Suppressor macrophage treated with lipopolysaccharide for 4 hours (primary cell): ENCODE measurements at regions not wholly inside any gene's neighbourhood (a gene's known extent, or its start where the extent isn't known, plus 50 kb on each side); places are given as distances from the start of the nearest gene placed in this dataset.

ENCODE experiments used
- DNase-seq: peaks from one replicate; pipeline ENCODE4 v3.0.0-alpha.2; 2020

DNA sequence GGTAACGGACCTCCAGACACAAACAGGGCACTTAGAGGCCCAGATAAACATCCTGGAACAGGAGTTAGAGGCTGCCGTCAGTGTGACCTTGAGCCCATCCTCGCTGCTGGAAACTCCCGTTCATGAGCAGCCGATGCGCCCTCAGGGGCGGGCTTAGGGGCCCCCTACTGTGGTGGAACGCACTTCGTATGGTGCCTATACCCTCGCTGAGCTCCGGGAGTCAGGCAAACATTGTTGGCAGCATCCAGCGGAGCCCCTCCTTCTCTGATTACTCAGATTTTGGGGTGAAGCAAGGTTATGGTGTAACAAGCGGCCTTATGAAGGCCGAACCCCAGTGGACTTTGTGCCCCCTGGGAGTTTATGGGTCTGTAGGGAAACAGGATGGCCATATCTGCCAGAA lies 205.3 kb upstream of the SYT4 start:
- no peak for DNase-seq

DNA sequence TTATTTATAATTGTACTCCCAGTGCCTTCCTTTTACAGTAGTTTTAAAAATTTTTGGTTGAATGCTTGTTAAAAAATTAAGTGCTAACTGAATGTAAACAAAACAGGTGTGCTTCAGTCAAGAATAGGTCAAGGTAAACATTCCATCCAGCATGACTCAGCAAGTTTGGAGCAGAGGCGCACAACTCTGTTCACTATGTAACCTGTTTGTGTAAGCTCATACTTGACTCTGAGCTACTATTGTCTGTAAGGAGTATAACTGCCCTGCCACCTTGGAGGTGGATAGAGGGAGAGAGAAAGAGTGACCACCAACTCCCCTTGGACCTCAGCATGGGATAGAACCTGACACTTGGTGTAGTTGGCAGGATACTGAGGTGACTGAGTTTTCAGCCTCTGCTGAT lies 207.4 kb upstream of the SYT4 start:
- DNase-seq: no peak

DNA sequence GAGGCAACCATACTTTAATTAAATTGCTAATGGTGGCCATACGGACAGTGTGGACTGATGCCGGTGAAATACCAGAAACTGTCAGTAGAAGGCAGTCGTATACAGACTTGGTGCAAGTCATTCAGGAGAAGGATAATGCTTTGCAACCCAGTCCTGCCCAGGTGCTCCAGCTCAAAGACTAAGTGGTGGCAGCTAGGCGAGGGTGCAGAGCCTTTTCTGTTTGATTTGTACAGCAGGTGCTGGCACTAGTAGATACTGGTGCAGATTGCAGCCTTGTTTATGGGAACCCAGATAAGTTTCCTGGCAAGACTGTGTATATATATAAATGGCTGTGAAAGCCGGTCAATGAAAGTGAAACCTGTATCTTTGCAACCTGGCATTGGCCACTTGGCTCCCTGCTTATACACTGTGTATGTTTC lies 208.3 kb upstream of the SYT4 start:
- no peak for DNase-seq

DNA sequence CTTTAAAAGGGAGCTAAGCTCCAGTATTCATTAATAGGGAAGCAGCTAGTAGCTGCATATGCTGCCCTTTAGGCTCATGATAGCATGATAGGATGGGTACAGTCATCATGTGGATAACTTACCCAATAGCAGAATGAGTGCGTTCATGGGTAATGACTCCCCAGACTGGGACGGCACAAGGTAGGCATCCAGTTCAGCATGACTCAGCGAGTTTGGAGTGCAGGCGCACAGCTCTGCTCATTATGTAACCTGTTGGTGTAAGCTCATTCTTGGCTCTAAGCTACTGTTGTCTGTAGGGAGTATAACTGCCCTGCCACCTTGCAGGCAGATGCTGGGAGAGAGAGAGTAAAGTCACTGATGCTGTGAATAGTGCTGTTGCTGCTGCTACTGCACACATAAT lies 209.2 kb upstream of the SYT4 start:
- DNase-seq: no peak

DNA sequence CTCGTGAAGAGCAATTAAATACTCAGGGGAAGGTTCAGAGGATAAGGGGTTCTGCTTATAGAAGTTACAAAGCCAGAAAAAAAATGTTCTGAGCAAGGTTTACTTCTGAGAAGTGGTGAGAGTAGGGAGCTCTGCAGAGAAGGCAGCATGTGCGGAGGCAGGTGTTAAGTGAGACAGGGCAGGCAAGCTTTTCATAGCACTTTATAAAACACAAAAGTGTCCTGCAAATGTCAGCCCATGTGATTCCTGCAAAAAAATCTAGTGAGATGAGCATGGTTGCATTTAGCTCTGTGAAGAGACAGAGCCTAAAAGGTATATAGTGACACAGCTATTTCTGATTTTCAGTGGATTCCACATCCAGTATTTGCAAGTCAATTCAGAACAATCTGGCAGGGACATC lies 223.8 kb upstream of the SYT4 start:
- no peak for DNase-seq

DNA sequence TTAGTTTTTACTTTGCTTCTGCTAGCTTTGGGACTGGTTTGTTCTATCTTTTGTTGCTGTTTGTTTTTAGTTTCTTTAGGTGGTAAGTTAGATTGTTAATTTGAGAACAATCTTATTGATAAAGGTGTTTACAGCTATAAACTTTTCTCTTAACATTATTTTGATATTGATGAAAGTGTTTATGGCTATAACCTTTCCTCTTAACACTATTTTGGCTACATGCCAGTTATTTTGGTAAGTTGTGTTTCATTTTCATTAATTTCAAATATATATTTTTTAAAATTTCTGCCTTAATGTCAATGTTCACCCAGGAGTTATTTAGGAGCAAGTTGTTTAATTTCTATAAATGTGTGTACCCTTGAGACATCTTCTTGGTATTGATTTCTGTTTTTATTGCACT lies 229.6 kb upstream of the SYT4 start:
- no peak for DNase-seq

DNA sequence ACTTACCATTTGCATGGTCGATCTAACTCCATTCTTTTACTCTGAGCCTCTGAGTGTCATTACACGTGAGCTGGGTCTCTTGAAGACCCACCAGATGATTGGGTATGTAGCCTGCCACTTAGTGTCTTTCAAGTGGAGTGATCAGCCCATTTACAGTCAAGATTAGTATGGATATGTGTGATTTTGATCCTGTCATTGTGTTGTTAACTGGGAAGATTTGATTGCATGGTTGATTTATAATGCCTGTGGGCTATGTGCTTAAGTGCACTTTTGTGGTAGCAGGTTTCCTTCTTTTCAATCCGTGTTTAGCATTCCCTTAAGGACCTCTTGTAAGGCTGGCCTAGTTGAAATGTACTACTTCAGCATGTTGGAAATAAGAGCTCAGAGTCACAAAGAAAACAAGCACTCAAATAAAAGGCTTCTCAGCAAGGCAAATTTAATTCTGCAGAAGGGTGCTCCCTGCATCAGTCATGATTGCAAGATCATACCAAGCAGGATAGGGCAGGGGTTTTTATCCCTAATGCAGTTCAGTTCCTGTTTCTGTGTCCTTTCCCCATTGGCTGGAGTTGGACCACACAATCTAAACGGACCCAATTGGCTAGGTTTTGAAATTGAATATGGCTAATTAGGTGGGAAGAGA lies 230.7 kb upstream of the SYT4 start:
- no peak for DNase-seq

DNA sequence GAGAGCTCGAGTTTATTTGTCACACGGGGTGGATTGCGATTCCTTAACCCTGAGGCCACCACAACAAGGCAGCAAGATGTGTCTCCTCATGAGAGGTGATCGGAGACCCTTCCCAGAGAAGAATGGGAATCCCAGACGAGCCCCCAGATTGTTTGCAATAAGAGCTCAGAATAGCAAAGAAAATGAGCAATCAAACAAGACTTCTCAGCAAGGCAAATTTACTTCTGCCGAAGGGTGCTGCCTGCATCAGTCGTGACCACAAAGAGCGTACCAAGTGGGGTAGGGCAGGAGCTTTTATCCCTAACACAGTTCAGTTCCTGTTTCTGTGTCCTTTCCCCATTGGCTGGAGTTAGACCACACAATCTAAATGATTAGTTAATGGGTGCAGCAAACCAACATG lies 237.5 kb upstream of the SYT4 start:
- DNase-seq: no peak

DNA sequence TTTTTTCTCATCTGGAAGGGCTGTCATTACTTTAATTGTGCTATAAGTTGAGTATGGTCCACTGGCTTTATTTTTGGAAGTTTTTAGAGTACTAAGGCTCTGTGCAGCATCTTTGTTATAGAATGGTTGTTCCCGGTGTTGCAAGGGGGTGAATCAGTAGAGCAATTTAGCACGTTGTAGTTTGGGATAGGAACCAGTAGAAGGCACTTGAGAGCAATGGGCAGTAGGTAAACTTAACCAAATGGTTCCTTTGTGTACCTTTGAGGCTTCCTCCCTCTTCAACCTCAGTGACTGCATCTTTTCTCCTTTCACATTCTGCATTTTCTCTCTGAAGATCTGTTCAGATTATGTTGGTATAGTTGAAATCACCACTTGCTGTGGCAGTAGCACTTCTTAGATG lies 238.2 kb upstream of the SYT4 start:
- no peak for DNase-seq

DNA sequence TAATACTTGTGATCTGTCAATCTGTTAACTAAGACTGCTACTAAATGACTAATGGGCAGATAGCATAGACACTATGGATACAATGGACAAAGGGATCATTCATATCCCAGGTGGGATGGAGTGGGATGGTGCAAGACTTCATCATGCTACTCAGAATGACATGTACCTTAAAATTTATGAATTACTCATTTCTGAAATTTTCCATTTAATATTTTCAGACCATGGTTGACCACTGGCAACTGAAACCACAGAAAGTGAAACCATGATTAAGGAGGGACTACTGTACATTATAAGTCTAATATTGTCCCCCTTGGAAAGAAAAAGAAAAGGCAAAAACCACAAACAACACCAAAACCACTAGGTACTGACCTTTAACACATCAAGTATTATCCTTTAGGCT lies 247.0 kb upstream of the SYT4 start:
- no peak for DNase-seq

DNA sequence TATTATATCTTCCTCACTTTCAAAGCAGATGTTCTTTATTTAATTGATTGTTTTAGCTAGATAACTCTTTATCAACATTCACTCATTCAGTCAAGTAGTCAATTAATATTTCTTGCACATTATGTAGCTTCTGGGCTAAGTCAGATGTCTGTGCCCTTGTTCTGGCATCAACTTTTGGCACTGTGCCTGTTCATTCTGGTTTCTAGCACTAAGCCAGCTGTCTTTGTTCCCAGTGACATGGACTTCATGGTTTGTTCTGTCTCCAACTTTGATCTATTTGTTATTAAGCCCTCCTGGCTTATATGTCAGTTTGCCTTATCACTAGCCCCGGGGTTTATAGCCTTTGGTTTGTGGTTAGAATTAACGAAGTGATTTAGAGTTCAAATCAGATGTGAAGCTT lies 247.9 kb upstream of the SYT4 start:
- no peak for DNase-seq

DNA sequence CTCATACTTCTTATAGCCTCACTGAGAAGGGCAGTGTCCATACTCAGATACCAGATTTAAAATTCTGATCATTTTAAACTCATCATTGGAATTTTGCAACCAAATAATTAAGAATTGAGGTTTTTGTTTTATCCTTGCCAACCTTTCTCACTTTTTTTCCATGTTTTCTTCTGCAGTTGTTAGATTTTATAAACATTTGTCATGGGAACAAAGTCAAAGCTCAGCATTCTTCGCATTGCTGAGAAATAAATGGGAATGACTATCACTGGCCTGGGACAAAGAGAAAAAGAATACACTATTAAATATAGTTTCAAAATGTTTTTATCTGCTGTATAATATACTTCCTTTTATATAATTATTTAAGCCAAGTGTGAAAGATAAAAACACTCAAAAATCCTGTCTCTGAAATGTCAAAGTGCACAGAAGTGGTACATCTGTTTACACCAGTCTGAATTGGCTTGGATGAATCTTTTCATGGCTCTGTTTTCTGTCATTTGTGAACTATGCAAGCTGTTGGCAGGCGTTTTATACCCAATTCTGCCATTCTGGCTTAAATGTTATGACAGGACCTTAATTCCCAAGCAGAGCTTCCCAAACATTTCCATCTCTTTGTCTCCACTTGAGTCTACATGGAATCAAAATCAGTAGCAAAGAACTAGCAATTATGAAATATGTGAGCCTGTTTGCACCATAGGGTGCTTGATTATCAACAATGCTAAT lies 249.3 kb upstream of the SYT4 start:
- DNase-seq: no peak

DNA sequence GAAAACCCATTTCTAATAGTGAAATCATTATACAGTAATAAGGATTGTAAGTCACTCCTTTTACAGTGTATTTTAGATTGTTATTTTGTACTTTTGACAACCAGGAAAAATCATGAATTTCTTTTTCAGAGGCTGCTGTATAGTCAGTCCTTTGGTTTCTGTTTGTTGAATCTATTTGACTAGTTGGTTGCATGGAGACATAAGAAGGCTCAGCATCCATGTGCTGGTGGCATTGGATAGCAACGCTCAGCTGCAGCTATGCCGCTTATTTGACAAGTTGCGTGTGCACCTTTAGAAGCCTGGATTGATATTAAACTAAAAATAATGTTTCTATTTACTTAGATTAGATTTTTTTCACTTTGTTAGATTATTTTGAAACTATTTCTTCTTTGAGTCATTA lies 254.1 kb upstream of the SYT4 start:
- DNase-seq: no peak

DNA sequence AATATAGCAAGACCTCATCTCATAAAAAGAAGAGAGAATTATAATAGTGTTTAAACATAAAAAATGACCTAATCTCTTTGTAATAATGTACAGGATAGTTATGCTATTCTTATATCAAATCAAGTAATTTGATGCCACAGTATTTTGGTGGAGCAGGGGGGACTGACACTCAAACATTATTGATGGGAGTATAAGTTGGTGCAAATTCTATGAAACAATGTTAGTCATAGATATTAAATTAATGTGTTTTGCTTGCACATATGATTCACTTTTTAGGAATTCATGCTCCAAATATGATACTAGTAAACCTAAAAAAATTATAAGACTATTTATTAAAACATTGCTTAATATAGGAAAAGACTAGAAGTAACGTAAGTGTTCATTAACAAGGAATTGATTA lies 256.1 kb upstream of the SYT4 start:
- DNase-seq: no peak

DNA sequence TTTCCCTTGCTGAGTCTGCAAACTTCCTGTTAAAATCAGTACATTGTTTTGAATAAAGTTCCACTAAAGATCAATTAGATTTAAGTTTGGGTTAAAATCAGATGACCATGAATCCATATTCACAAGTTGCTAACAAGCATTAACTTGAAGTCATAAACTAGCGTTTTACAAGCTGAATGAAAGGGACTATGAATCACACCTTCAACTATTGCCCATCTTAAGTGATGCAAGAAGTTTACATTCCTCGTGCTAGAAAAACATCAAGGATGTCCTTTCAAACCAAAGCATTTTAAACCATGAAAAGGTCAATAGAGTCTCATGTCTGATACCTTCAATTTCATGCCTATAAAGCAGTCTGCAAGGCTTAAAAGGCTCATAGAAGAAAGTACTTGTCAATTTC lies 257.2 kb upstream of the SYT4 start:
- no peak for DNase-seq

DNA sequence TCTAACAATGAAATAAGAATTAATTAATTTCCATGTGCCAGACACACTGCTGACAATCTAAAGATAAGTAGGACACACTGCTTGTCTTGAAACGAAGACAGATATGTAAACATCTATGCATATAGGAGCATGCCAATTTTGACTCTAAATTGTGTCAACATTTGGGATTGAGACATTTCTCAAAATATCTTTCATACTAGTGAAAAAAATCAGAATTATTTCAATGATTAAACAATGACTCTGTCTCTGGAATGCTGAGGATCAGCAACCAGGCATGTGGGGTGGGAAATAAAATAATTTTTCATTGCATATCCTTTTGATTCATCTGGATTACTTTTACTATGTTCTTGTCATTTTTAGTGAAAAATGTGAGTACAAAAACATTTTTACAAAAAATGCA lies 262.6 kb upstream of the SYT4 start:
- DNase-seq: no peak

DNA sequence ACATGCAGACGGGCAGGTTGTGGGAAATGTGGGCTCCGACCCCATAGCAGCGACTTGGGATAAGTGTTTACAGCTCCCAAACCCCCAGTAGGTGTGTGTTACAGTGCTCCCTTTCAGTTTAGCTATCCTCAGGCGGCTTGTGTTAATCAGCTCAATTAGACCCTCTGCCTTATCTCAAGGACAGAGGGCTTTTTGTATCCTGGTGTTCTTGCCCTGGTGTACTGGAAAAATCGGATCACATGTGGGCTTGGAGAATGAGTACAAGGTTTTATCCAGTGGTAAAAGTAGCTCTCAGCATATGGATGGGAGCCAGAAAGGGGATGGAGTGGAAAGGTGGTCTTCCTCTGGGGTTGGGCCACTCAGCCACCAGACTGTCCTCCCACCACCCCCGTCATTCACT lies 264.7 kb upstream of the SYT4 start:
- no peak for DNase-seq

DNA sequence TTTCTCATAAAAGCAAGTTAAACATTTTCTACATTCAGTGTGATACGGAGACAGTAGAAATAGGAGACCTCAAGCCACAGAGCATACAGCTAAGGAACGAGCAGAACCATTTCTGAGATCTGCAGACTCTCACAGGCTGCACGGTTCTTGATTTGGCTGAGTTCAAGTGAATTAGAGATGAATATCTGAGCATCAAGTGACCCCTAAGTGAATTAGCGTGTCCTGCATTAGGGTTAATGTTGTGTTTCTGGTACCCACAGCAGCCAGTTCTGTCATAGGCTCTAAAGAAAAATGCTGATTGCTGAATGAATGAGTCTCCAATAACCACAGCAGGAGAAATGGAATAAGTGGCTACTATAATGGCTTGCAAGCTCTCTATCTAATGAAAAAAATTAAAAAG lies 265.9 kb upstream of the SYT4 start:
- no peak for DNase-seq

DNA sequence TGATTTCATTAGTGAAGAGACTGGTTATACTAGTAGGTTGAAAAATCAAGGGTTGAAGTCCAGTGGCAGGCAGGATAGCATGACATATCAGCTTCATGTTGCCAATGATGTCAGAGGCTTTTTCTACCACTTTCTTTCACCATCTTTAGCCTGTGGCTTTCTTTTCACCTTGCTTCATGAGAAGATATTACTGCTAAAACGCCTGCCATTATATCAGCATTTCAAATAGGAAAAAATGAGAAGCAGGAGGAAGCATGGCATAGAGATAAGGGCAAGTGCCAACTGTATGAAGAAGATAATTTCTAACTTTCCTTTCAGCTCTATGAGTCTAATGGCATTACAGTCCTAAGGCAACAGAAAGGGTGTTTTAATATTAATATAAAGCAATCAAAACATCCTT lies 270.2 kb upstream of the SYT4 start:
- no peak for DNase-seq

DNA sequence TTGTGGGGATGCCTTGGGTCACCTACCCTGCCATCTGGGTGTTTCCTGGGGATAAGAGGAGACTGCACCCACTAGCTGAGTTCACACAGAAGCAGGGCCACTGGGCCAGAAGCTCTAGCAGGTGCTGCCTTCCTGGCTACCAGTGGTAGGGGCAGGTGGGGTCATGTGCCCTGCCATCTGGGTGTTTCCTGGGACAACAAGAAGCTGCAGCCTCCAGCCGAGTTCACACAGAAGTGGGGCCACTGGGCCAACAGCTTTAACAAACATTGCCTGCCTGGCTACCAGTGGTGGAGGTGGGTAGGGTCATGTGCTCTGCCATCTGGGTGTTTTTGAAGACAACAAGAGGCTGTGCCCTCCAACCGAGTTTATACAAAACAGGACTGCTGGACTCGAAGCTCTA lies 282.2 kb upstream of the SYT4 start:
- no peak for DNase-seq

DNA sequence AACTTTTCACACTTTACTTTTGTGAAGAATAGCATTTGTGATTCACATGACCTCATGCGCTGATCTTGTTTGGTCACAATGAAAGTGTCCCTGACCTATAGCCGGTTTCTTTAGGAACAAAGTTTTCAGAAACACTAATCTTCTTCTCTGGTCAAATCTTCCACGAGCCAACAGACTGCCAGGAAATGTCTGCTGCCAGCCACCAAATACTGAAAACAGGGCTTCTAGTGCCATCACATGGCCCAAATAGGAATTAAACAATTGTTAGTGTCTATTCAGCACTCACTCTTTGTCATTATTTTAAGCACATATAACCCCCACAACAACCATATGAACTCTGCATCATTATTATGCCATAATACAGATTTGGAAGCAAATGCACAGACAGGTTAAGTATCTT lies 286.5 kb upstream of the SYT4 start:
- DNase-seq: no peak

DNA sequence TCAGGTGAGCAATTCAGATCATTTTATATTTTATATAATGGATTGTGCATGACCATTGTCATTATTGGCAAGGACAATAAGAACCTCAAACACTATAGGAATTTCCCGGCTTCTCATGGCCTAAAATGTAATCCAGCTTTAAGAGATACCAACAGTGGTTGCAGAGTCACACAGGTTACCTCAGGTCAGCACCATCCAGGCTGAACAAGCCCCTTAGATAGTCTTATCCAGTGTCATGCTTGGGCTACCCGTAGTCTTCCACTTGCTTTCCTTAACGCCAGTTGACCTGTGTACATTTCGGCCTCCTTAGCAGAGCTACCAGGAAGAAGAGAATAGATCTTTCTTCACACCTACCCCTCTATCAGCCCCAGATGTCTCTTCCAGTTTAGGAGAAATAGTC lies 293.3 kb upstream of the SYT4 start:
- no peak for DNase-seq

DNA sequence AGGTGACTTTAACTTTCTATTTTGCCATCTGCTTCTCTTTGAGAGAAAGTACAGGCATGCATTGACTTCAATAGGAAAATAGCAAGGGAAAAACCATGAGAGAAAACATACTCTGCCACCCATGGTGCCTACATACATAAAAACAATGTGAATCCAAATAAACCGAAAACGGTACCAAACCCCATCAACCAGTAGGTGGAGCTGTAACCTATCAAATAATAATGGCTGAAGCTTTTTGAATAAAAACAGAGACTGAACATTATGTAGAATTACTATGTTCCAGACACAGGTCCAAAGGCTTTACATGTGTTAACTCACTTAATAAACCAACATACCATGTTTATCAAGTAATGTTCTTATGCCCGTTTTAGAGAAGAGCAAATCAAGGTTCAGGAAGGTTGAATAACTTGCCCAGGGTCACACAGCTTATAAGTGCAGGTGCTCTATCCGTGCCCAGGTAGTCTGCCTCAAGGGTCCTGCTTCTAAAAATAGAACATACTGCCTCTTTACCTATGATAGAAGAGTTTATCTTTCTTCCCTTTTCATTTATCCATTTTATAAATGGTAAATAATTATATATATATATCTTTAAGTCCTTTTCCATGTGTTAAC lies 293.9 kb upstream of the SYT4 start:
- peak; percentile 63 for DNase-seq

DNA sequence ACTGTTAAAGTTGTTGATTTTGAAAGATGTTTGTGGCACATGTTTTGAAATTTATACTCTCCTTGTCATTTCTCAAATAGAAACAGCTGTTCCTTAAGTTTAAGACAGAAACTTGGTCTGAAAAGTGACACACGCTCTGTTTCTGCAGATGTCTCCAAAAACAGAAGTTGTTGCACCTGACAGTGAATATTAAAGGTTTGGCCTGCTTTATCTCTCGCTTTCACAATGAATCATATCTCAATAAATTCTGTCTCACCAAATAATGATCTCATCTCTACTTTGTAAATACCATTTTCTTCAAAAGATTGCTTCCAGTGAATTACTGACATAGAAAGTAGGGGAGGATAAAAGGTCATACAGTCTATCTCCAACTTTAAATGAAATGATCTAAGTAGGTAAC lies 294.9 kb upstream of the SYT4 start:
- no peak for DNase-seq

DNA sequence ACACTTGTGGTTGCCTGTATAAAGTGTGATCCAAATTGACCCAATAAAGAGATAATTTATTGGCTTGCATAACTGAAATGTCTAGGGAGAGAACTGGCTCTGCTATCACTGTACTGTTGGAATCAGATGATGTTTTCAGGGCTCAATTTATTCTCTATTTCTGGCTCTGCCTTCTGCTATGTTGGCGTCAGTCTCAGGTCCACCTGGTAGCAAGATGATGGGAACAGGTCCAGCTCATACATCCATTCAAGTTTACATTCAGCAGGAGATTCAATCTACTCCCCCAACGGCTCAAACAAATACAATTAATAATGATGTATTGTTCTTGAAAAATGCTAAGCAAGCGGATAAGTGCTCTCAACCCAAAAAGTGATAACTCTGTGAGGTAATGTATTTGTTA lies 297.7 kb upstream of the SYT4 start:
- DNase-seq: no peak
